ENCODE measurements at regions not wholly inside any gene's neighbourhood (a gene's known extent, or its start where the extent isn't known, plus 50 kb on each side); places are given as distances from the start of the nearest gene placed in this dataset.

- Histone ChIP-seq H3K4me3 (ENCODE audit: low read depth in 1 of 2, low read length in 2 of 2) (no peak overlapping the region), H3K27ac (ENCODE audit: low read length) (no peak overlapping the region), H3K4me2 (ENCODE audit: insufficient read depth, low read length) (no peak overlapping the region), H4K20me1 (ENCODE audit: insufficient read depth, low read length) (no peaks in the 10 kb centered on the region), H3K9ac (ENCODE audit: low read depth, low read length) (no peak overlapping the region), H2AFZ (ENCODE audit: low read depth, low read length) (no peak overlapping the region), H3K36me3 (ENCODE audit: insufficient read depth, low read length) (no peaks in the 10 kb centered on the region), H3K4me1 (ENCODE audit: insufficient read depth, low read length) (no peaks in the 10 kb centered on the region), H3K9me3 (ENCODE audit: insufficient read depth, low read length, severe bottlenecking) (no peaks in the 10 kb centered on the region), H3K79me2 (ENCODE audit: insufficient read depth, low read length) (no peaks in the 10 kb centered on the region), H3K27me3 (ENCODE audit: insufficient read depth, low read length, poor library complexity) (no peaks in the 10 kb centered on the region)
- ATAC-seq (ENCODE audit: insufficient read depth, low read depth), result no peak
- no peak for DNase-seq
- TF ChIP-seq EZH2 (IDR thresholded peaks at IDR 0.05; ENCODE audit: borderline replicate concordance, low read depth, low read length, severe bottlenecking), result no peak
Observed at GRCh38 chr7:68734431-68734830, 863.8 kb upstream of the AUTS2 start.

- Histone ChIP-seq H3K4me2 (ENCODE audit: insufficient read depth, low read length) (no peak overlapping the region), H3K4me3 (ENCODE audit: low read depth in 1 of 2, low read length in 2 of 2) (no peak overlapping the region), H3K9ac (ENCODE audit: low read depth, low read length) (no peak overlapping the region), H3K27ac (ENCODE audit: low read length) (no peak overlapping the region), H3K36me3 (ENCODE audit: insufficient read depth, low read length) (no peaks in the 10 kb centered on the region), H3K4me1 (ENCODE audit: insufficient read depth, low read length) (no peaks in the 10 kb centered on the region), H3K27me3 (ENCODE audit: insufficient read depth, low read length, poor library complexity) (no peaks in the 10 kb centered on the region), H4K20me1 (ENCODE audit: insufficient read depth, low read length) (no peaks in the 10 kb centered on the region), H3K79me2 (ENCODE audit: insufficient read depth, low read length) (no peaks in the 10 kb centered on the region), H3K9me3 (ENCODE audit: insufficient read depth, low read length, severe bottlenecking) (no peaks in the 10 kb centered on the region), H2AFZ (ENCODE audit: low read depth, low read length) (no peak overlapping the region)
- DNase-seq, result no peak
- no peak for TF ChIP-seq EZH2 (IDR thresholded peaks at IDR 0.05; ENCODE audit: borderline replicate concordance, low read depth, low read length, severe bottlenecking)
- TF ChIP-seq CTCF (IDR thresholded peaks at IDR 0.05; ENCODE audit: borderline replicate concordance, extremely low read depth, low read length, poor library complexity, severe bottlenecking), result no peak
- no peak for ATAC-seq (ENCODE audit: insufficient read depth, low read depth)
Observed at GRCh38 chr7:68739306-68739705, 859.0 kb upstream of the AUTS2 start.

GRCh38 chr7:68744036-68744435 lies 854.2 kb upstream of the AUTS2 start:
- H3K27me3 ChIP-seq (ENCODE audit: insufficient read depth, low read length, poor library complexity), result no peaks in the 10 kb centered on the region
- no peak for TF ChIP-seq EZH2 (IDR thresholded peaks at IDR 0.05; ENCODE audit: borderline replicate concordance, low read depth, low read length, severe bottlenecking)
- TF ChIP-seq CTCF (IDR thresholded peaks at IDR 0.05; ENCODE audit: borderline replicate concordance, extremely low read depth, low read length, poor library complexity, severe bottlenecking), result no peak
- ATAC-seq (ENCODE audit: insufficient read depth, low read depth) (no peak), DNase-seq (no peak)
- H4K20me1 ChIP-seq (ENCODE audit: insufficient read depth, low read length), result no peaks in the 10 kb centered on the region
- no peaks in the 10 kb centered on the region for H3K9me3 ChIP-seq (ENCODE audit: insufficient read depth, low read length, severe bottlenecking)
- H3K79me2 ChIP-seq (ENCODE audit: insufficient read depth, low read length), result no peaks in the 10 kb centered on the region
- no peak overlapping the region for H3K4me3 ChIP-seq (ENCODE audit: low read depth in 1 of 2, low read length in 2 of 2)
- no peak overlapping the region for H3K9ac ChIP-seq (ENCODE audit: low read depth, low read length)
- no peak overlapping the region for H3K27ac ChIP-seq (ENCODE audit: low read length)
- H2AFZ ChIP-seq (ENCODE audit: low read depth, low read length), result no peak overlapping the region
- H3K4me2 ChIP-seq (ENCODE audit: insufficient read depth, low read length), result no peak overlapping the region
- no peaks in the 10 kb centered on the region for H3K4me1 ChIP-seq (ENCODE audit: insufficient read depth, low read length)
- H3K36me3 ChIP-seq (ENCODE audit: insufficient read depth, low read length), result no peaks in the 10 kb centered on the region

- ATAC-seq (ENCODE audit: insufficient read depth, low read depth) (no peak), DNase-seq (no peak)
- no peak overlapping the region for H3K4me2 ChIP-seq (ENCODE audit: insufficient read depth, low read length)
- no peaks in the 10 kb centered on the region for H3K36me3 ChIP-seq (ENCODE audit: insufficient read depth, low read length)
- no peaks in the 10 kb centered on the region for H3K4me1 ChIP-seq (ENCODE audit: insufficient read depth, low read length)
- H2AFZ ChIP-seq (ENCODE audit: low read depth, low read length), result no peak overlapping the region
- no peak overlapping the region for H3K27ac ChIP-seq (ENCODE audit: low read length)
- no peak overlapping the region for H3K9ac ChIP-seq (ENCODE audit: low read depth, low read length)
- H4K20me1 ChIP-seq (ENCODE audit: insufficient read depth, low read length), result no peaks in the 10 kb centered on the region
- no peaks in the 10 kb centered on the region for H3K79me2 ChIP-seq (ENCODE audit: insufficient read depth, low read length)
- no peaks in the 10 kb centered on the region for H3K9me3 ChIP-seq (ENCODE audit: insufficient read depth, low read length, severe bottlenecking)
- no peaks in the 10 kb centered on the region for H3K27me3 ChIP-seq (ENCODE audit: insufficient read depth, low read length, poor library complexity)
- H3K4me3 ChIP-seq (ENCODE audit: low read depth in 1 of 2, low read length in 2 of 2), result no peak overlapping the region
- TF ChIP-seq EZH2 (IDR thresholded peaks at IDR 0.05; ENCODE audit: borderline replicate concordance, low read depth, low read length, severe bottlenecking) (no peak), CTCF (IDR thresholded peaks at IDR 0.05; ENCODE audit: borderline replicate concordance, extremely low read depth, low read length, poor library complexity, severe bottlenecking) (no peak)
Observed at GRCh38 chr7:68748934-68749900, 849.1 kb upstream of the AUTS2 start.

Data from DND-41 (cell line).